ENCODE measurements at regions not wholly inside any gene's neighbourhood (a gene's known extent, or its start where the extent isn't known, plus 50 kb on each side); places are given as distances from the start of the nearest gene placed in this dataset.

DNA sequence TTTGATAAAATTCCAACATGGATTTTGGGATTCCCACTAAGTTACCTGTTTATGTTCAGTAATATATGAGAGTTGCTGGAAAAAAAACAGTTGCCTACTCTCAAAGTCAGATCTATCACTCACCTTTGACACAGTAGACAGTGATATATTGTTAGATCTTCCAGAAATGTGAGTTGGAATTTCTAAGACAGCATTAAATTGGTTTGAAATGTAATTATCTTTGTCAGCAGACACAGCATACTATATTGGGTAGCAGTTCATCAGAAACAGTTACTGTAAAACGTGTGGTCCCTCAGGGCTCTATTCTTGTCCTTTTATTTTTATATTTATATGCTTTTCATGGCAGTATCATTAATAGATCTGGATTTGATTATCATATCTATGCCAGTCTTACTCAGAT is 433.6 kb upstream of the ARRDC3 start:
- TF ChIP-seq, protein P1, sequence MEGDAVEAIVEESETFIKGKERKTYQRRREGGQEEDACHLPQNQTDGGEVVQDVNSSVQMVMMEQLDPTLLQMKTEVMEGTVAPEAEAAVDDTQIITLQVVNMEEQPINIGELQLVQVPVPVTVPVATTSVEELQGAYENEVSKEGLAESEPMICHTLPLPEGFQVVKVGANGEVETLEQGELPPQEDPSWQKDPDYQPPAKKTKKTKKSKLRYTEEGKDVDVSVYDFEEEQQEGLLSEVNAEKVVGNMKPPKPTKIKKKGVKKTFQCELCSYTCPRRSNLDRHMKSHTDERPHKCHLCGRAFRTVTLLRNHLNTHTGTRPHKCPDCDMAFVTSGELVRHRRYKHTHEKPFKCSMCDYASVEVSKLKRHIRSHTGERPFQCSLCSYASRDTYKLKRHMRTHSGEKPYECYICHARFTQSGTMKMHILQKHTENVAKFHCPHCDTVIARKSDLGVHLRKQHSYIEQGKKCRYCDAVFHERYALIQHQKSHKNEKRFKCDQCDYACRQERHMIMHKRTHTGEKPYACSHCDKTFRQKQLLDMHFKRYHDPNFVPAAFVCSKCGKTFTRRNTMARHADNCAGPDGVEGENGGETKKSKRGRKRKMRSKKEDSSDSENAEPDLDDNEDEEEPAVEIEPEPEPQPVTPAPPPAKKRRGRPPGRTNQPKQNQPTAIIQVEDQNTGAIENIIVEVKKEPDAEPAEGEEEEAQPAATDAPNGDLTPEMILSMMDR (IDR thresholded peaks at IDR 0.05 in 8 of 11, conservative IDR thresholded peaks at IDR 0.05 in 3 of 11), result no peak
- TF ChIP-seq POLR2A (IDR thresholded peaks at IDR 0.05), result no peak
- TF ChIP-seq POLR2AphosphoS5 (IDR thresholded peaks at IDR 0.05), result no peak
- H3K9me3 ChIP-seq, result peaks cover 0 to under 1% (median 0%) of the 10 kb centered on the region in 8 donors
- no peak for DNase-seq
- no peak overlapping the region for H3K4me3 ChIP-seq
- 0 to 32% (median 25%) methylated on average over 1 of the region's 1 CpG for WGBS, 5 donors
- no peaks in the 10 kb centered on the region for H3K27me3 ChIP-seq (replicated peaks in 1 of 7)
- no peaks in the 10 kb centered on the region for H3K36me3 ChIP-seq
- intact Hi-C loops (cut with DNase I; ENCODE audit: low total_unique reads), result no loop called here
- H3K4me1 ChIP-seq, result no peaks in the 10 kb centered on the region
- no peak overlapping the region for H3K27ac ChIP-seq

DNA sequence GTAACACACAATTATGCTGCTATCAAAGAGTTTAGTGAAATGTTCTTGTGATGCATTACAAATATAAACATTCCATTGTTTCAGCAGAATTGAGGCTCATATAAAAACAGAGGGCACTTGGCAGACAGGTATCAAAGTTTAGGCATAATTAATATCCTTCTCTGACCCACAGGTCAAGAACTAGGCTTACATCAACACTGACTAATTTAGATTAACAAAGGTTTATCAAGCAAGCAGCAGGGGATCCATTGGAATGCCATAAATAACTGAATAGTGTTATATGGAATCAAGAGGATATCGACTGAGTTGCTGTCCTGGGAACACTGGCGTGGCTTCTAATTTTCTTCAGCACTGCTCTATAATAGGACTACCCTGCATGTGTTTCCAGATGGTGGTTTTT is 414.5 kb upstream of the ARRDC3 start:
- no peaks in the 10 kb centered on the region for H3K27me3 ChIP-seq (replicated peaks in 1 of 7)
- no peak overlapping the region for H3K27ac ChIP-seq
- H3K36me3 ChIP-seq, result no peaks in the 10 kb centered on the region
- peaks cover 0 to 25% (median 13%) of the 10 kb centered on the region in 8 donors for H3K9me3 ChIP-seq
- no peaks in the 10 kb centered on the region for H3K4me1 ChIP-seq
- intact Hi-C loops (cut with DNase I; ENCODE audit: low total_unique reads), result no loop called here
- no peak overlapping the region for H3K4me3 ChIP-seq
- no peak for DNase-seq
- TF ChIP-seq, protein P1 (IDR thresholded peaks at IDR 0.05 in 8 of 11, conservative IDR thresholded peaks at IDR 0.05 in 3 of 11), result no peak
- TF ChIP-seq POLR2AphosphoS5 (IDR thresholded peaks at IDR 0.05), result no peak
- TF ChIP-seq POLR2A (IDR thresholded peaks at IDR 0.05), result no peak
- WGBS, 5 donors, result 54 to 63% (median 56%) methylated on average over 2 of the region's 2 CpGs

DNA sequence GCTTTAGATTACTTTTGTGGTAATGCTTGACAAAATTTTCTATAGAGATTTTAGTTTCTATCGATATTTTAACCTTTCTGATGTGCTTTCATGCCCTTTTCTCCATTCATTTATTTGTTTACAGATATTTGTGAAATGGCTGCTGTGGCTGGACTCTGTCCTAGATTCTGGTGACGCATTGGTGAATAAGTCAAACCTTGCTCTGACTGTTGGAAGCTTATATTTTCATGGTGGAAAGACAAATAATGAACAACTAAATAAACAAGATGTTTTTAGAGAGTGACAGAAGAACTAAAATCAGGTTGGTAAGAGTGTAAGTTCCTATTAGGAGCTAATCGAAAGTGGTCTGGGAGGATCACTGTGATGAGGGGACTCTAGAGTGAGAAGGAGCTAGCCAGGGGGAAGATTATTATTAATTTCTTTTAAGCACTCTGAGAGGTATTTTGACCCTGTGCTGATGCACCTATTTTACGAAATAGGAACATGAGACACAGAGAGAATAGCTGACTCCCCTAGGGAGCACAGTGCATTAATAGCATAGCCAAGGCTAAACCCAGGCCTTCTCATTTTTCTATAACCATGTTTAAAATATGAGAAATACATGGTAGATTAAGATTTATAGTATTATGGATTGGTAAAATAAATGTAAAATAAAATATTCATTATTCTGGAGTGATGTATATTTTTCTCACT is 411.9 kb upstream of the ARRDC3 start:
- Histone ChIP-seq H3K27me3 (replicated peaks in 1 of 7) (no peaks in the 10 kb centered on the region), H3K27ac (no peak overlapping the region), H3K4me3 (no peak overlapping the region), H3K36me3 (no peaks in the 10 kb centered on the region), H3K9me3 (peaks cover 0 to 5% (median 0%) of the 10 kb centered on the region in 8 donors), H3K4me1 (no peaks in the 10 kb centered on the region)
- TF ChIP-seq POLR2A (IDR thresholded peaks at IDR 0.05) (no peak), POLR2AphosphoS5 (IDR thresholded peaks at IDR 0.05) (no peak)
- TF ChIP-seq, protein P1 (IDR thresholded peaks at IDR 0.05 in 8 of 11, conservative IDR thresholded peaks at IDR 0.05 in 3 of 11), result no peak
- intact Hi-C loops (cut with DNase I; ENCODE audit: low total_unique reads), result no loop called here
- no peak for DNase-seq
- 68 to 82% (median 72%) methylated on average over 4 of the region's 4 CpGs for WGBS, 5 donors

DNA sequence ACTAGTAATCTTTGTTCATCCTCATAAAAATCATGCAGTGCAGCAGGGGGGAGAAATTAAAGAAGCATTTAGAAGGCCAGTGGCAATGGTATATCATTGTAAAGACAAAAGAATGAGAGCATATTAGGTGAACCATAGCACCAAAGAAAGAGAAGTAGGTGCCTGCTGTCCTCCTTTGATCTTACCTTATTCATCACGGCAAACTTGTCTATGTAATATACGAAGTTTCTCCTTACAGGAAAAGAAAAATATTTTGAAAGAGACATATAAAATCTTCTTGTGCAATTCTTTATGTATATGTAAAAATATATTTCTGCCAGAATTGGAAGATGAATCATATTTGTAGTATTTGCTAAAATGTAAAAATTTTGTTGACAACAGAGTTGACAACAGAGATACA is 411.3 kb upstream of the ARRDC3 start:
- Histone ChIP-seq H3K4me3 (no peak overlapping the region), H3K9me3 (no peaks in the 10 kb centered on the region), H3K27ac (no peak overlapping the region), H3K27me3 (replicated peaks in 1 of 7) (no peaks in the 10 kb centered on the region), H3K36me3 (no peaks in the 10 kb centered on the region), H3K4me1 (no peaks in the 10 kb centered on the region)
- TF ChIP-seq POLR2AphosphoS5 (IDR thresholded peaks at IDR 0.05) (no peak), POLR2A (IDR thresholded peaks at IDR 0.05) (no peak)
- TF ChIP-seq, protein P1 (IDR thresholded peaks at IDR 0.05 in 8 of 11, conservative IDR thresholded peaks at IDR 0.05 in 3 of 11), result no peak
- WGBS, 5 donors, result 27 to 53% (median 51%) methylated on average over 2 of the region's 2 CpGs
- intact Hi-C loops (cut with DNase I; ENCODE audit: low total_unique reads), result no loop called here
- no peak for DNase-seq

All from spleen (tissue), 11 donors.